Transverse colon (tissue), 4 donors: ENCODE measurements at regions not wholly inside any gene's neighbourhood (a gene's known extent, or its start where the extent isn't known, plus 50 kb on each side); places are given as distances from the start of the nearest gene placed in this dataset.
"Not testable (repeated sequence)": the region's sequence is repeated elsewhere in the genome, so short reads cannot be mapped to it uniquely, and the experiment has no call there.

Source experiments
- DNase-seq: peaks from one replicate; pipeline ENCODE4 v3.0.0-alpha.2; 2019
- H3K27ac ChIP-seq, 4 donors: fragments of 200-600 bp; sonication (generic); 2 replicates each; pipeline ENCODE4 v1.5.1; 2016 to 2018; ENCODE audit warnings: inconsistent platforms in 4 of 4
- H3K27me3 ChIP-seq: fragments of 200-600 bp; sonication (generic); 2 replicates; pipeline ENCODE4 v1.5.1; 2017; ENCODE audit warnings: inconsistent platforms
- H3K36me3 ChIP-seq, 4 donors: fragments of 200-600 bp; sonication (generic); 2 replicates each; pipeline ENCODE4 v1.5.1; 2017 to 2019; ENCODE audit warnings: inconsistent platforms in 4 of 4
- H3K4me1 ChIP-seq, 4 donors: fragments of 200-600 bp; sonication (generic); 2 replicates each; pipeline ENCODE4 v1.5.1; 2017 to 2020; ENCODE audit warnings: inconsistent platforms in 4 of 4
- H3K4me3 ChIP-seq, 4 donors: fragments of 200-600 bp; sonication (generic); 1 replicate in 1 of 4; 2 replicates in 3 of 4; pipeline versions ENCODE4 v1.5.1 to v1.6.1; 2017 to 2019; ENCODE audit warnings: inconsistent platforms in 4 of 4
- H3K9me3 ChIP-seq, 2 donors: fragments of 200-600 bp; sonication (generic); 2 replicates each; pipeline ENCODE4 v1.5.1; 2017 to 2019; ENCODE audit warnings: inconsistent platforms in 2 of 2
- CTCF ChIP-seq, 5 experiments: fragments of 200-600 bp in 3 of 5; fragments of 450-650 bp in 2 of 5; sonication (generic) in 3 of 5; IDR thresholded peaks; 1 replicate in 2 of 5; 2 replicates in 3 of 5; pipeline ENCODE4 v1.5.1; 2016 to 2017; ENCODE audit warnings: antibody characterized with exemption in 5 of 5, inconsistent platforms in 3 of 5, mild to moderate bottlenecking in 2 of 5, moderate library complexity in 1 of 5
- EP300 ChIP-seq: sonication (generic); formaldehyde crosslinking; IDR thresholded peaks from one replicate; pipeline ENCODE4 v1.6.1; 2017; ENCODE audit warnings: antibody characterized with exemption, low read depth
- POLR2A ChIP-seq: fragments of 450-650 bp; IDR thresholded peaks from one replicate; pipeline ENCODE4 v1.6.1; 2016; ENCODE audit warnings: antibody characterized with exemption, mild to moderate bottlenecking, moderate library complexity
- POLR2AphosphoS5 ChIP-seq, 3 donors: sonication (generic); formaldehyde crosslinking; IDR thresholded peaks; one replicate each; pipeline ENCODE4 v1.6.1; 2016; ENCODE audit warnings: antibody characterized with exemption in 3 of 3
- WGBS, 2 donors: methylation state at CpG; one replicate each; pipeline ENCODE4 v1.1.5; 2018; ENCODE audit warnings: low coverage in 1 of 2; 5-methylcytosine and 5-hydroxymethylcytosine counted together
- in situ Hi-C, 4 donors: fragments of 200-750 bp; cut with MboI; loops; one replicate each; pipeline versions ENCODE4 v1.15.0 to v1.15.1; 2017; ENCODE audit warnings: low sequenced_read_pairs in 3 of 4, low pct_ligation_motif_present in 1 of 4, low pct_unique_long_range_greater_than_20kb in 1 of 4
- intact Hi-C: fragments of 100-400 bp; cut with DNase I; formaldehyde crosslinking; loops from one replicate; pipeline ENCODE4 v1.15.1; 2023; ENCODE audit warnings: low total_unique reads

- peaks cover 30 to 31% of the 10 kb centered on the region in 2 donors for H3K9me3 ChIP-seq
Measured at GRCh38 chr19:27858981-27859581, 1353.9 kb downstream of the UQCRFS1 start.

DNA sequence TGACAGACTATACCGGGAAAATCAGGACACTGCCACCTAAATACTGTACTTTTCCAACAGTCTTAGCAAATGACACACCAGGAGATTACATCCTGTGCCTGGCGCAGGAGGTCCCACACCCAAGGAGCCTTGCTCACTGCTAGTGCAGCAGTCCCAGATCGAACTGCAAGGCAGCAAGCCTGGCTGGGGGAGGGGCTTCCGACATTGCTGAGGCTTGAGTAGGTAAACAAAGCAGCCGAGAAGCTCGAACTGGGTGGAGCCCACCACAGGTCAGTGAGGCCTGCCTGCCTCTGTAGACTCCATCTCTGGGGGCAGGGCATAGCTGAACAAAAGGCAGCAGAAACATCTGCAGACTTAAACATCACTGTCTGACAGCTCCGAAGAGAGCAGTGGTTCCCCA is 1360.0 kb downstream of the UQCRFS1 start:
- in situ Hi-C loops, H3K4me3 ChIP-seq, DNase-seq, H3K27ac ChIP-seq, H3K4me1 ChIP-seq, H3K27me3 ChIP-seq, intact Hi-C loops, H3K36me3 ChIP-seq: not testable (repeated sequence)
- H3K9me3 ChIP-seq: peaks cover 6 to 36% of the 10 kb centered on the region in 2 donors
- WGBS, 2 donors: 80% methylated on average over 7 of the region's 7 CpGs; no CpG with 5 or more reads in 1 of the 2 donors

More at GRCh38 chr19:27858981-27859581, 1353.9 kb downstream of the UQCRFS1 start:
- Histone ChIP-seq H3K27me3 (no peaks in the 10 kb centered on the region), H3K36me3 (no peaks in the 10 kb centered on the region), H3K27ac (no peak overlapping the region), H3K4me1 (no peaks in the 10 kb centered on the region), H3K4me3 (no peak overlapping the region)
- no peak for TF ChIP-seq POLR2AphosphoS5 (IDR thresholded peaks at IDR 0.05)
- TF ChIP-seq POLR2A: no peak
- TF ChIP-seq CTCF (IDR thresholded peaks at IDR 0.05): no peak
- TF ChIP-seq EP300: no peak
- in situ Hi-C loops: no loop called here
- no peak for DNase-seq
- intact Hi-C loops: no loop called here
- WGBS, 2 donors: 83 to 89% methylated on average over 5 to 7 of the region's 7 CpGs

GRCh38 chr19:27851543-27852060 is 1361.3 kb downstream of the UQCRFS1 start:
- no peak for DNase-seq
- in situ Hi-C loops: no loop called here
- Histone ChIP-seq H3K27ac (no peak overlapping the region), H3K4me1 (no peaks in the 10 kb centered on the region), H3K36me3 (no peaks in the 10 kb centered on the region), H3K9me3 (peaks cover 6 to 34% of the 10 kb centered on the region in 2 donors), H3K4me3 (no peak overlapping the region), H3K27me3 (no peaks in the 10 kb centered on the region)
- 83% methylated on average over 13 of the region's 14 CpGs; no CpG with 5 or more reads in 1 of the 2 donors for WGBS, 2 donors
- no peak for TF ChIP-seq EP300
- no peak for TF ChIP-seq POLR2A
- no peak for TF ChIP-seq POLR2AphosphoS5 (IDR thresholded peaks at IDR 0.05)
- TF ChIP-seq CTCF (IDR thresholded peaks at IDR 0.05): no peak
- intact Hi-C loops: no loop called here

GRCh38 chr19:27851002-27851481 is 1361.9 kb downstream of the UQCRFS1 start:
- Histone ChIP-seq H3K4me3 (no peak overlapping the region), H3K9me3 (peaks cover 6 to 34% of the 10 kb centered on the region in 2 donors), H3K36me3 (no peaks in the 10 kb centered on the region), H3K4me1 (no peaks in the 10 kb centered on the region), H3K27me3 (no peaks in the 10 kb centered on the region), H3K27ac (no peak overlapping the region)
- intact Hi-C loops: no loop called here
- no peak for DNase-seq
- WGBS, 2 donors: 94% methylated on average over 30 of the region's 30 CpGs; no CpG with 5 or more reads in 1 of the 2 donors
- in situ Hi-C loops: no loop called here
- TF ChIP-seq CTCF (IDR thresholded peaks at IDR 0.05) (no peak), POLR2A (no peak), EP300 (no peak), POLR2AphosphoS5 (IDR thresholded peaks at IDR 0.05) (no peak)
